DOHH2 (cell line): ENCODE measurements at regions not wholly inside any gene's neighbourhood (a gene's known extent, or its start where the extent isn't known, plus 50 kb on each side); places are given as distances from the start of the nearest gene placed in this dataset.

Experiments used
- H3F3A ChIP-seq: fragments of 200-600 bp; sonication (generic), shearing (Covaris generic); 2 replicates; pipeline ENCODE4 v1.6.0; 2016; ENCODE audit warnings: antibody characterized with exemption, mild to moderate bottlenecking; ENCODE audit not compliant: control insufficient read depth, insufficient read depth
- H3K27ac ChIP-seq: fragments of 200-600 bp; sonication (generic); 2 replicates; pipeline ENCODE4 v1.5.1; 2014; ENCODE audit warnings: low read depth, mild to moderate bottlenecking, low read length, moderate library complexity
- H3K27me3 ChIP-seq: fragments of 200-600 bp; sonication (generic); 2 replicates; pipeline ENCODE4 v1.6.1; 2014; ENCODE audit warnings: mild to moderate bottlenecking, low read length, mixed read lengths; ENCODE audit not compliant: control insufficient read depth
- H3K36me3 ChIP-seq: fragments of 200-600 bp; sonication (generic); 2 replicates; pipeline ENCODE4 v1.6.1; 2014; ENCODE audit warnings: mild to moderate bottlenecking, low read length, moderate library complexity, mixed read lengths; ENCODE audit not compliant: control insufficient read depth
- H3K4me1 ChIP-seq: fragments of 200-600 bp; sonication (generic); 2 replicates; pipeline ENCODE4 v1.6.1; 2014; ENCODE audit warnings: mild to moderate bottlenecking, low read length, mixed read lengths; ENCODE audit not compliant: control insufficient read depth
- H3K4me2 ChIP-seq: fragments of 200-600 bp; sonication (generic); 2 replicates; pipeline ENCODE4 v1.6.0; 2014; ENCODE audit warnings: mild to moderate bottlenecking, low read length, moderate library complexity
- H3K4me3 ChIP-seq: fragments of 200-600 bp; sonication (generic); 2 replicates; pipeline ENCODE4 v1.5.1; 2014; ENCODE audit warnings: mild to moderate bottlenecking, low read length, mixed read lengths
- H3K79me2 ChIP-seq: fragments of 200-600 bp; sonication (generic); 2 replicates; pipeline ENCODE4 v1.6.1; 2014; ENCODE audit warnings: mild to moderate bottlenecking, low read length, mixed read lengths; ENCODE audit not compliant: control insufficient read depth
- H3K9me2 ChIP-seq: fragments of 200-600 bp; sonication (generic); replicated peaks from 2 replicates; pipeline ENCODE4 v1.6.1; 2014; ENCODE audit warnings: mild to moderate bottlenecking, low read length, mixed read lengths; ENCODE audit not compliant: control insufficient read depth
- H3K9me3 ChIP-seq: fragments of 200-600 bp; sonication (generic); 2 replicates; pipeline ENCODE4 v1.6.1; 2014; ENCODE audit warnings: antibody characterized with exemption, low read length, mixed read lengths; ENCODE audit not compliant: control insufficient read depth, insufficient read depth
- H4K20me1 ChIP-seq: fragments of 200-600 bp; sonication (generic); 2 replicates; pipeline ENCODE4 v1.6.0; 2014; ENCODE audit warnings: low read depth, mild to moderate bottlenecking, antibody characterized with exemption, low read length, moderate library complexity; ENCODE audit not compliant: control insufficient read depth, insufficient read depth
- CTCF ChIP-seq: fragments of 200-600 bp; sonication (generic); IDR thresholded peaks from one replicate; pipeline ENCODE4 v1.5.1; 2014; ENCODE audit warnings: antibody characterized with exemption, mild to moderate bottlenecking, low read depth, low read length; ENCODE audit not compliant: poor library complexity, severe bottlenecking
- EZH2phosphoT487 ChIP-seq: fragments of 200-600 bp; sonication (generic); IDR thresholded peaks from 2 replicates; pipeline ENCODE4 v1.6.1; 2017; ENCODE audit warnings: borderline replicate concordance, mild to moderate bottlenecking, antibody characterized with exemption, low read length, moderate library complexity, mixed read lengths

DNA sequence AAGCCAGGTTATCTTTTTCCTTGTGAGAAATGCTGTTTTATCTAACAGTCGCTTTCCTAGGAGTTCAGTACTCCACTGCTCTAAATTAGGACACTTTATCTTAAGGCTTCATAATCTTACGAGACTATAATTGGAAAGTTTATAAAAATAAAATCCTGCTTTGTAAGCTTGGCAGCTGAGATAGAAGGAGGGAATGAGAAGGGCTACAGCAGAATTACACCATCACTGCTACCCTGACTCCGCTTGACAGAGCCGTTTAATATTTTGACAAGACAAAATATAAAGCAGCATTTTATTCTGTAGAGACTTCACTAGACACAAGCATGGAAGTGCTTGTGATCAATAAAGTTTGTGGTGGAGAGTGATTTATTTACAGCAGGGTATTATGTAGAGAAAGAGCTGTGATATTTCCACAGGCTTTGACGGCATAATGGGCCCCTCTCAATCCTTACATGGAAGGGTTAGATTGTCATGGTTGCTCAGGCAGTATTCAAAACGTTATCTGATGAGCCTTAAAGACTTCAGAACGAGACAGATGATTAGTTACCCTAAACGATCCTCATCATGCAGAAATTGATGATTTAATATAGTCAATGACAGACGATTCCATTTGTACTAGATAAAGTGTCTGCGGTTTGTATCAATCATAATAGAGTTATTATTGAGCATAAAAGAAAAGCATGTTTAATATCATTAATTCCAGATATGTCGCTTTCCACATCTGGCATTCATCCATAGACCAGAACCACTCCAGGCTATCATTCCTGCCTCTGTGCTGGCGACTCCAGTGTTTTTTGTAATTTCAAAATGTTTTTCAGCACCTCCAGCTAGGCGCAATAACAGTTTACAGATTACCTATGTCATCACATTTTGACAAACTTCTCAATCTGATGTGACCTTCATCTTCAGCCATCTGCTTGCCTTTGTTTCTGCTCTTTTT, 242.2 kb downstream of the FIGN start:
- H3K27me3 ChIP-seq: no peaks in the 10 kb centered on the region
- no peaks in the 10 kb centered on the region for H3K4me1 ChIP-seq
- TF ChIP-seq CTCF: no peak
- TF ChIP-seq EZH2phosphoT487: no peak
- no peaks in the 10 kb centered on the region for H3K36me3 ChIP-seq
- H3K4me3 ChIP-seq: no peak overlapping the region
- H3K4me2 ChIP-seq: no peak overlapping the region
- H3F3A ChIP-seq: no peaks in the 10 kb centered on the region
- no peaks in the 10 kb centered on the region for H3K9me3 ChIP-seq
- H3K27ac ChIP-seq: no peak overlapping the region
- no peaks in the 10 kb centered on the region for H3K9me2 ChIP-seq
- no peaks in the 10 kb centered on the region for H4K20me1 ChIP-seq
- no peaks in the 10 kb centered on the region for H3K79me2 ChIP-seq

DNA sequence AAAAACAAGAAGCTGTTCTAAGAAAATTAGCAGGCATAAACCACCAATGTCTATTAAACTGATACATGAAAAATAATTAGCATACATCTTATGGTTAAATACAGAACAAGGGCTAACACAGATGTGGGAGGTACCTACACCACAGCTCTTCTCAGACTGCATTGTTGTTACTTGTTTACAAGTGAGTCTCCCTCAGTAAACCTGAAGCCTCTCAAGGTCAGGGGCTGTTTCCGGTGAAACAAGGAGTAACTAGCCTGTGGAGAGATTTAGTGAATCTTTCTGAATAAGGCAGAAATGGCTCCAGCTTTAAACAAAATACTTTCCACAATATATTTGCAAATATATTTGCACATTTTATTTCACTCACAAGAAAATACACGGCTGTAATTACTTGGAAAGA, 244.0 kb downstream of the FIGN start:
- H3K9me3 ChIP-seq: no peaks in the 10 kb centered on the region
- no peaks in the 10 kb centered on the region for H3K4me1 ChIP-seq
- TF ChIP-seq EZH2phosphoT487: no peak
- no peak for TF ChIP-seq CTCF
- no peaks in the 10 kb centered on the region for H3K9me2 ChIP-seq
- no peak overlapping the region for H3K4me3 ChIP-seq
- no peaks in the 10 kb centered on the region for H4K20me1 ChIP-seq
- H3F3A ChIP-seq: no peaks in the 10 kb centered on the region
- no peaks in the 10 kb centered on the region for H3K79me2 ChIP-seq
- no peaks in the 10 kb centered on the region for H3K27me3 ChIP-seq
- H3K27ac ChIP-seq: no peak overlapping the region
- H3K36me3 ChIP-seq: no peaks in the 10 kb centered on the region
- no peak overlapping the region for H3K4me2 ChIP-seq

DNA sequence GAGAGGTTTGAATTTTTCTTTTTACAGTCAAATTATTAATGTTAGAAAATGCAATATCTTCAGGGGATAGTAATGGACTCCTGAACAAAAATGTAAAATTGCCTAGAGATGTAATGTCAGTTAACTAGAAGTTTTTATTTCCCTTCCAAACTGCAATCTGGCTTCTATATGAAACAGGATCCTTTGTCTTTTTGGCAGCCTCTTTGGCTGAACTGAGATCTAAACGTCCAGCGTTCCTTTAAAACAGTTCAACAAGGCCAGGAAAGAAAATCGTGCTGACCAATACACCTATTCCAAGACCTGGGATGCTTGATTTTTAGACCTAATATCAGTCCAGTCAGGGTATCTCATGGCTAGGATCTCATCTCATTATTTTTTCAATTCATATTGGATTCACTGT, 245.5 kb downstream of the FIGN start:
- no peaks in the 10 kb centered on the region for H3K9me3 ChIP-seq
- H3K9me2 ChIP-seq: no peaks in the 10 kb centered on the region
- no peaks in the 10 kb centered on the region for H4K20me1 ChIP-seq
- no peaks in the 10 kb centered on the region for H3K79me2 ChIP-seq
- H3K4me3 ChIP-seq: no peak overlapping the region
- H3K36me3 ChIP-seq: no peaks in the 10 kb centered on the region
- no peak overlapping the region for H3K27ac ChIP-seq
- no peaks in the 10 kb centered on the region for H3K27me3 ChIP-seq
- no peak overlapping the region for H3K4me2 ChIP-seq
- TF ChIP-seq CTCF: no peak
- TF ChIP-seq EZH2phosphoT487: no peak
- H3K4me1 ChIP-seq: no peaks in the 10 kb centered on the region
- no peaks in the 10 kb centered on the region for H3F3A ChIP-seq
